GM23338 (cell line): ENCODE measurements at regions not wholly inside any gene's neighbourhood (a gene's known extent, or its start where the extent isn't known, plus 50 kb on each side); places are given as distances from the start of the nearest gene placed in this dataset.

Experiments
- ATAC-seq: fragments of 200-7000 bp; cut with Tn5 transposase; 3 replicates; pipeline ENCODE4 v1.9.1; 2020
- DNase-seq: peaks from one replicate; pipeline ENCODE4 v3.0.0-alpha.2; 2015; ENCODE audit warnings: low spot score
- H2AFZ ChIP-seq: fragments of 200-600 bp; sonication (generic); 2 replicates; pipeline ENCODE4 v1.8.0; 2016; ENCODE audit warnings: antibody characterized with exemption, mild to moderate bottlenecking, moderate library complexity
- H3F3A ChIP-seq: fragments of 200-600 bp; sonication (generic); replicated peaks from 2 replicates; pipeline ENCODE4 v1.8.0; 2017; ENCODE audit warnings: antibody characterized with exemption, mixed run types, low read depth
- H3K27ac ChIP-seq: fragments of 200-600 bp; sonication (generic); 2 replicates; pipeline ENCODE4 v1.6.1; 2016; ENCODE audit warnings: low read depth
- H3K27me3 ChIP-seq: fragments of 200-600 bp; sonication (generic); 2 replicates; pipeline ENCODE4 v1.8.0; 2016; ENCODE audit warnings: mild to moderate bottlenecking, mixed run types, moderate library complexity; ENCODE audit not compliant: insufficient read depth
- H3K36me3 ChIP-seq: fragments of 200-600 bp; sonication (generic); 2 replicates; pipeline ENCODE4 v1.8.0; 2016; ENCODE audit warnings: mild to moderate bottlenecking; ENCODE audit not compliant: insufficient read depth
- H3K4me1 ChIP-seq: fragments of 200-600 bp; sonication (generic); 2 replicates; pipeline ENCODE4 v1.8.0; 2016; ENCODE audit warnings: mild to moderate bottlenecking, moderate library complexity; ENCODE audit not compliant: insufficient read depth
- H3K4me2 ChIP-seq: fragments of 200-600 bp; sonication (generic); 2 replicates; pipeline ENCODE4 v1.7.1; 2017; ENCODE audit warnings: mixed run types
- H3K4me3 ChIP-seq: fragments of 200-600 bp; sonication (generic); 2 replicates; pipeline ENCODE4 v1.6.1; 2016; ENCODE audit warnings: mixed run types
- H3K79me2 ChIP-seq: fragments of 200-600 bp; sonication (generic); replicated peaks from 2 replicates; pipeline ENCODE4 v1.8.0; 2017; ENCODE audit warnings: mild to moderate bottlenecking; ENCODE audit not compliant: insufficient read depth
- H3K9me2 ChIP-seq: fragments of 200-600 bp; sonication (generic); 2 replicates; pipeline ENCODE4 v1.8.0; 2017; ENCODE audit not compliant: insufficient read depth
- H4K20me1 ChIP-seq: fragments of 200-600 bp; sonication (generic); replicated peaks from 2 replicates; pipeline ENCODE4 v1.8.0; 2017; ENCODE audit warnings: mild to moderate bottlenecking; ENCODE audit not compliant: insufficient read depth
- H3K27ac Mint-ChIP-seq: 2 replicates; pipeline ENCODE4 v1.8.0; 2020; ENCODE audit warnings: inconsistent platforms, mild to moderate bottlenecking, moderate library complexity, mixed read lengths
- H3K27me3 Mint-ChIP-seq: 3 replicates; pipeline ENCODE4 v1.8.0; 2022; ENCODE audit warnings: low read depth, mild to moderate bottlenecking, moderate library complexity, mixed read lengths, inconsistent platforms; ENCODE audit not compliant: insufficient read depth, poor library complexity
- H3K36me3 Mint-ChIP-seq: 3 replicates; pipeline ENCODE4 v1.8.0; 2021; ENCODE audit warnings: low read depth, mild to moderate bottlenecking, inconsistent platforms, moderate library complexity, mixed read lengths
- H3K4me1 Mint-ChIP-seq: 3 replicates; pipeline ENCODE4 v1.8.0; 2020; ENCODE audit warnings: mild to moderate bottlenecking, inconsistent platforms, mixed read lengths
- H3K4me3 Mint-ChIP-seq: 3 replicates; pipeline ENCODE4 v1.8.0; 2021; ENCODE audit warnings: moderate library complexity, mild to moderate bottlenecking, inconsistent platforms, mixed read lengths
- H3K9me3 Mint-ChIP-seq: 3 replicates; pipeline ENCODE4 v1.8.0; 2020; ENCODE audit warnings: moderate library complexity, mild to moderate bottlenecking, inconsistent platforms, mixed read lengths
- CREB1 ChIP-seq: fragments of 250-450 bp; sonication (Bioruptor Pico); IDR thresholded peaks from 2 replicates; pipeline ENCODE4 v1.5.0; 2020; ENCODE audit warnings: low read depth, mild to moderate bottlenecking, moderate library complexity
- CTCF ChIP-seq, 2 experiments: fragments of 200-600 bp in 1 of 2; sonication (generic) in 1 of 2; conservative IDR thresholded peaks; 2 replicates each; pipeline versions ENCODE4 v1.5.1 to v1.6.1; 2016 to 2017; ENCODE audit warnings: antibody characterized with exemption in 2 of 2, low read depth in 2 of 2, mild to moderate bottlenecking in 2 of 2, moderate library complexity in 1 of 2
- ETS1 ChIP-seq: IDR thresholded peaks from 2 replicates; pipeline ENCODE4 v1.6.1; 2016; ENCODE audit warnings: antibody characterized with exemption
- EZH2 ChIP-seq: fragments of 200-600 bp; sonication (generic); IDR thresholded peaks from one replicate; pipeline ENCODE4 v1.8.0; 2017; ENCODE audit warnings: antibody characterized with exemption, mild to moderate bottlenecking, low read depth; ENCODE audit not compliant: unreplicated experiment
- EZH2phosphoT487 ChIP-seq: fragments of 200-600 bp; sonication (generic); IDR thresholded peaks from one replicate; pipeline ENCODE4 v1.8.1; 2018; ENCODE audit warnings: antibody characterized with exemption; ENCODE audit not compliant: unreplicated experiment
- JUNB ChIP-seq: IDR thresholded peaks from one replicate; pipeline ENCODE4 v1.6.1; 2016; ENCODE audit warnings: antibody characterized with exemption; ENCODE audit not compliant: unreplicated experiment
- NANOG ChIP-seq: IDR thresholded peaks from 2 replicates; pipeline ENCODE4 v1.6.1; 2016; ENCODE audit warnings: antibody characterized with exemption, borderline replicate concordance
- POLR2AphosphoS5 ChIP-seq: IDR thresholded peaks from 2 replicates; pipeline ENCODE4 v1.6.1; 2016; ENCODE audit warnings: antibody characterized with exemption, low read depth
- REST ChIP-seq: IDR thresholded peaks from one replicate; pipeline ENCODE4 v1.6.1; 2018; ENCODE audit warnings: antibody characterized with exemption; ENCODE audit not compliant: unreplicated experiment
- STAT1 ChIP-seq: IDR thresholded peaks from one replicate; pipeline ENCODE4 v1.6.1; 2016; ENCODE audit warnings: antibody characterized with exemption; ENCODE audit not compliant: unreplicated experiment
- ZNF114 ChIP-seq: fragments of 250-450 bp; sonication (Bioruptor Pico); IDR thresholded peaks from 2 replicates; pipeline ENCODE4 v1.5.0; 2020; ENCODE audit warnings: mild to moderate bottlenecking, moderate library complexity
- ZNF331 ChIP-seq: fragments of 250-450 bp; sonication (Bioruptor Pico); IDR thresholded peaks from 2 replicates; pipeline ENCODE4 v1.5.0; 2020; ENCODE audit warnings: low read depth, mild to moderate bottlenecking, moderate library complexity
- ZNF462 ChIP-seq: fragments of 250-450 bp; sonication (Bioruptor Pico); IDR thresholded peaks from 2 replicates; pipeline ENCODE4 v1.5.0; 2020; ENCODE audit warnings: mild to moderate bottlenecking, moderate library complexity

- H3K36me3 Mint-ChIP-seq, result no peaks in the 10 kb centered on the region
- Histone ChIP-seq H4K20me1 (no peaks in the 10 kb centered on the region), H3K27ac (no peak overlapping the region), H3K4me3 (no peak overlapping the region), H3K9me2 (peaks cover 4% of the 10 kb centered on the region; the same call in 1 of the 2 replicates), H3K27me3 (no peaks in the 10 kb centered on the region), H3K36me3 (no peaks in the 10 kb centered on the region), H3K79me2 (no peaks in the 10 kb centered on the region), H3K4me2 (no peak overlapping the region), H3K4me1 (no peaks in the 10 kb centered on the region), H3F3A (no peaks in the 10 kb centered on the region), H2AFZ (no peak overlapping the region)
- ATAC-seq, result no peak
- no peaks in the 10 kb centered on the region; the same call in 2 of the 3 replicates for H3K9me3 Mint-ChIP-seq
- no peak overlapping the region for H3K4me3 Mint-ChIP-seq
- H3K27ac Mint-ChIP-seq, result no peak overlapping the region
- no peak for DNase-seq
- peaks cover 2% of the 10 kb centered on the region for H3K4me1 Mint-ChIP-seq
- TF ChIP-seq ETS1 (no peak), ZNF462 (no peak), REST (no peak), POLR2AphosphoS5 (no peak), EZH2phosphoT487 (no peak), NANOG (no peak), CTCF (conservative IDR thresholded peaks at IDR 0.05; ENCODE audit: low read depth in 2 of 2) (no peak), STAT1 (no peak), EZH2 (no peak), JUNB (no peak), ZNF114 (CRISPR knock-in tag) (no peak), ZNF331 (no peak), CREB1 (CRISPR knock-in tag) (no peak)
- no peaks in the 10 kb centered on the region for H3K27me3 Mint-ChIP-seq
Observed at GRCh38 chr1:58895082-58895481, 111.2 kb upstream of the JUN start.
